Lower leg skin (tissue), 3 donors: ENCODE measurements at regions not wholly inside any gene's neighbourhood (a gene's known extent, or its start where the extent isn't known, plus 50 kb on each side); places are given as distances from the start of the nearest gene placed in this dataset.

Source experiments
- POLR2A ChIP-seq, 2 donors: fragments of 450-650 bp; IDR thresholded peaks; one replicate each; pipeline ENCODE4 v1.6.1; 2016 to 2017; ENCODE audit warnings: antibody characterized with exemption in 2 of 2, mild to moderate bottlenecking in 1 of 2, moderate library complexity in 1 of 2
- TF ChIP-seq, protein P1 (sequence below), 3 donors: fragments of 450-650 bp; IDR thresholded peaks; one replicate each; pipeline ENCODE4 v1.5.1; 2016; ENCODE audit warnings: antibody characterized with exemption in 3 of 3, mild to moderate bottlenecking in 3 of 3, moderate library complexity in 2 of 3

DNA sequence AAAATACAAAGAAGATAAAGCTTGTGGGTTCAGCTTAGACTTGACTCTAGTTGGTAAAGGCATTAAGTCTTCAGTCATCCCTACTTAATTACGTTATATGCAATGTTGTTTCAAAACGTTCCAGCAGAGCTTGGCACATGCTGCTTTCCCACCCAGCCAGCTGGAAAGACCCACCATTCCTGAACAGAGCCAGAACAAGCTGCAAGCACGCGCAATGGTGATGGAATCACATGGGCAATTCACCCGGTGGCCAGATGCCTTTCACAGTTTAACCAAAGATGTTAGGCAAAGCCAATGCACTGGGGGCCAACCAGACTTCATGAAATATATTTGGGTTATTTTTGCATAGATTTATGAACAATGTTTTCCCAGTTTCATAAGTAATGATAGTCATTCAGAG lies 123.4 kb upstream of the CDH20 start:
- TF ChIP-seq, protein P1, sequence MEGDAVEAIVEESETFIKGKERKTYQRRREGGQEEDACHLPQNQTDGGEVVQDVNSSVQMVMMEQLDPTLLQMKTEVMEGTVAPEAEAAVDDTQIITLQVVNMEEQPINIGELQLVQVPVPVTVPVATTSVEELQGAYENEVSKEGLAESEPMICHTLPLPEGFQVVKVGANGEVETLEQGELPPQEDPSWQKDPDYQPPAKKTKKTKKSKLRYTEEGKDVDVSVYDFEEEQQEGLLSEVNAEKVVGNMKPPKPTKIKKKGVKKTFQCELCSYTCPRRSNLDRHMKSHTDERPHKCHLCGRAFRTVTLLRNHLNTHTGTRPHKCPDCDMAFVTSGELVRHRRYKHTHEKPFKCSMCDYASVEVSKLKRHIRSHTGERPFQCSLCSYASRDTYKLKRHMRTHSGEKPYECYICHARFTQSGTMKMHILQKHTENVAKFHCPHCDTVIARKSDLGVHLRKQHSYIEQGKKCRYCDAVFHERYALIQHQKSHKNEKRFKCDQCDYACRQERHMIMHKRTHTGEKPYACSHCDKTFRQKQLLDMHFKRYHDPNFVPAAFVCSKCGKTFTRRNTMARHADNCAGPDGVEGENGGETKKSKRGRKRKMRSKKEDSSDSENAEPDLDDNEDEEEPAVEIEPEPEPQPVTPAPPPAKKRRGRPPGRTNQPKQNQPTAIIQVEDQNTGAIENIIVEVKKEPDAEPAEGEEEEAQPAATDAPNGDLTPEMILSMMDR (IDR thresholded peaks at IDR 0.05): no peak
- TF ChIP-seq POLR2A (IDR thresholded peaks at IDR 0.05): no peak
